ENCODE measurements at regions not wholly inside any gene's neighbourhood (a gene's known extent, or its start where the extent isn't known, plus 50 kb on each side); places are given as distances from the start of the nearest gene placed in this dataset.
A peak's percentile ranks its signal among the peaks of the same experiment; 100 is the strongest.

- Mint-ChIP-seq H3K27me3 (ENCODE audit: low read depth) (peaks cover 7% of the 10 kb centered on the region), H3K27ac (ENCODE audit: unreplicated experiment) (no peak overlapping the region), H3K4me1 (ENCODE audit: low read depth) (peaks cover 7% of the 10 kb centered on the region), H3K9me3 (ENCODE audit: low read depth) (no peaks in the 10 kb centered on the region), H3K4me3 (ENCODE audit: unreplicated experiment) (no peak overlapping the region), H3K36me3 (ENCODE audit: low read depth) (no peaks in the 10 kb centered on the region)
- TF ChIP-seq, protein P1, sequence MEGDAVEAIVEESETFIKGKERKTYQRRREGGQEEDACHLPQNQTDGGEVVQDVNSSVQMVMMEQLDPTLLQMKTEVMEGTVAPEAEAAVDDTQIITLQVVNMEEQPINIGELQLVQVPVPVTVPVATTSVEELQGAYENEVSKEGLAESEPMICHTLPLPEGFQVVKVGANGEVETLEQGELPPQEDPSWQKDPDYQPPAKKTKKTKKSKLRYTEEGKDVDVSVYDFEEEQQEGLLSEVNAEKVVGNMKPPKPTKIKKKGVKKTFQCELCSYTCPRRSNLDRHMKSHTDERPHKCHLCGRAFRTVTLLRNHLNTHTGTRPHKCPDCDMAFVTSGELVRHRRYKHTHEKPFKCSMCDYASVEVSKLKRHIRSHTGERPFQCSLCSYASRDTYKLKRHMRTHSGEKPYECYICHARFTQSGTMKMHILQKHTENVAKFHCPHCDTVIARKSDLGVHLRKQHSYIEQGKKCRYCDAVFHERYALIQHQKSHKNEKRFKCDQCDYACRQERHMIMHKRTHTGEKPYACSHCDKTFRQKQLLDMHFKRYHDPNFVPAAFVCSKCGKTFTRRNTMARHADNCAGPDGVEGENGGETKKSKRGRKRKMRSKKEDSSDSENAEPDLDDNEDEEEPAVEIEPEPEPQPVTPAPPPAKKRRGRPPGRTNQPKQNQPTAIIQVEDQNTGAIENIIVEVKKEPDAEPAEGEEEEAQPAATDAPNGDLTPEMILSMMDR (IDR thresholded peaks at IDR 0.05), result no peak
- DNase-seq (ENCODE audit: low spot score), result no peak
Measured at GRCh38 chr5:96601200-96601599, 61.0 kb upstream of the CAST start.

GRCh38 chr5:96601715-96602244 is 60.4 kb upstream of the CAST start:
- Mint-ChIP-seq H3K9me3 (ENCODE audit: low read depth) (no peaks in the 10 kb centered on the region), H3K4me3 (ENCODE audit: unreplicated experiment) (no peak overlapping the region), H3K27ac (ENCODE audit: unreplicated experiment) (no peak overlapping the region), H3K27me3 (ENCODE audit: low read depth) (peaks cover 7% of the 10 kb centered on the region), H3K36me3 (ENCODE audit: low read depth) (no peaks in the 10 kb centered on the region), H3K4me1 (ENCODE audit: low read depth) (peaks cover 7% of the 10 kb centered on the region)
- no peak for DNase-seq (ENCODE audit: low spot score)
- TF ChIP-seq, protein P1 (IDR thresholded peaks at IDR 0.05), result peak; percentile 95

GRCh38 chr5:96602776-96603175 is 59.4 kb upstream of the CAST start:
- H3K36me3 Mint-ChIP-seq (ENCODE audit: low read depth), result no peaks in the 10 kb centered on the region
- peaks cover 7% of the 10 kb centered on the region for H3K27me3 Mint-ChIP-seq (ENCODE audit: low read depth)
- DNase-seq (ENCODE audit: low spot score), result no peak
- no peaks in the 10 kb centered on the region for H3K9me3 Mint-ChIP-seq (ENCODE audit: low read depth)
- peaks cover 7% of the 10 kb centered on the region for H3K4me1 Mint-ChIP-seq (ENCODE audit: low read depth)
- H3K4me3 Mint-ChIP-seq (ENCODE audit: unreplicated experiment), result no peak overlapping the region
- H3K27ac Mint-ChIP-seq (ENCODE audit: unreplicated experiment), result no peak overlapping the region
- TF ChIP-seq, protein P1 (IDR thresholded peaks at IDR 0.05), result no peak

DNA sequence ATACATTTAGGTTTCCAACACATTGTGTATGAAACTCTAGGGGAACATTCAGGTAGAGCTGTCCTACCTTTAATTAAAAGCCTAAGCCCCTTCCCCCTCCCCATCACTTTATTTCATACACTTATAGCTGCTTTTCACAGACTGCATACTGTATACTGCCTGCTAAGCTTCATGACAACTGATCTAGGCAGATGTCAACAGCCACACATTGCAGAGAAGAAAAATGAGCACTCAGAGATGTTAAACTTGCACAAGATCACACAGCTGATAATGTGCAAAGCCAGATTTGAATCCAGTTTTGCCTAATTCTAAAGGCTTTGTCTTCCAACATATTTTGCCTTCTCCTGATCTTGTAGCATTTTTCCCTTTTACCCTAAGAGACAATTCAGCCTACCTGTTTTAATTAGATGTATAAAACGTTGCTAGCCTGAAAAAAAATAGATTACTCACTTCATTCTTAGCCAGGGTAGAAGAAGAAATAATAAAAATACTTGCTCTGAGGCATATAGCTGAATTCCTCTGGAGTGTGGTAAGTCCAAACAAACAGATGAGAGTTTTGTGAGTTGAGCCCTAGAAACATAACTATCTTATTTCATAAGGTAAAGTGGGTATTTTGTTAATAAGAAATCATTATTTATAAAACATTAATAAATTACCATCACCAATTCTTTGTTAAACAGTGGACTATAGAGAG is 56.9 kb upstream of the CAST start:
- TF ChIP-seq, protein P1 (IDR thresholded peaks at IDR 0.05), result no peak
- H3K27ac Mint-ChIP-seq (ENCODE audit: unreplicated experiment), result no peak overlapping the region
- no peak for DNase-seq (ENCODE audit: low spot score)
- peaks cover 4% of the 10 kb centered on the region for H3K27me3 Mint-ChIP-seq (ENCODE audit: low read depth)
- no peaks in the 10 kb centered on the region for H3K36me3 Mint-ChIP-seq (ENCODE audit: low read depth)
- H3K4me1 Mint-ChIP-seq (ENCODE audit: low read depth), result peaks cover 7% of the 10 kb centered on the region
- H3K4me3 Mint-ChIP-seq (ENCODE audit: unreplicated experiment), result no peak overlapping the region
- H3K9me3 Mint-ChIP-seq (ENCODE audit: low read depth), result no peaks in the 10 kb centered on the region

GRCh38 chr5:96609369-96609768 is 52.8 kb upstream of the CAST start:
- H3K4me1 Mint-ChIP-seq (ENCODE audit: low read depth), result peaks cover 11% of the 10 kb centered on the region
- no peak overlapping the region for H3K27ac Mint-ChIP-seq (ENCODE audit: unreplicated experiment)
- H3K36me3 Mint-ChIP-seq (ENCODE audit: low read depth), result no peaks in the 10 kb centered on the region
- TF ChIP-seq, protein P1 (IDR thresholded peaks at IDR 0.05), result no peak
- peaks cover 1% of the 10 kb centered on the region for H3K27me3 Mint-ChIP-seq (ENCODE audit: low read depth)
- DNase-seq (ENCODE audit: low spot score), result no peak
- no peaks in the 10 kb centered on the region for H3K9me3 Mint-ChIP-seq (ENCODE audit: low read depth)
- H3K4me3 Mint-ChIP-seq (ENCODE audit: unreplicated experiment), result no peak overlapping the region
